DMS 273 (cell line): ENCODE measurements at regions not wholly inside any gene's neighbourhood (a gene's known extent, or its start where the extent isn't known, plus 50 kb on each side); places are given as distances from the start of the nearest gene placed in this dataset.
"Not testable (repeated sequence)": the region's sequence is repeated elsewhere in the genome, so short reads cannot be mapped to it uniquely, and the experiment has no call there.

Experiments
- DNase-seq: peaks from one replicate; lab custom pipeline; 2025; ENCODE audit not compliant: unreplicated experiment; lab: John Stamatoyannopoulos, UW

DNA sequence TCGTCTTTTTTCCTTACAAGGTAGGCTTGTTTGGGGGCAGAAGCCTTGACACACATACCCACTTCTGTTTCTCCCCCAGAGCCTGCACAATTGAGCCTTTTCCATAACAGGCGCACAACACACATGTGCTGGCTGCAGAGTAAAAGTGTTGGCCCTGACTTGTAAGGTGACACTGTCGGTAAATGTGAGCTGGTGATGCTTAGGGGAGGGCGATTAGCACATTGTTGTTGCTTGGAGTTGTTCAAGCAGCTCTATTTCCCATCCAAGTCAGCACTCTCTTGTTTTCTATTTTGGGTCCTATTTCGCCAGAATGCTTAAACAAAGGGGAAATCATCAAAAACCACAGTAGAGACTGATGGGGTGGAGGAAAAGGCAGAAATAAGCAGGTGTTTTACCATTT is 51.9 kb upstream of the PTPRJ start:
- no peak for DNase-seq

DNA sequence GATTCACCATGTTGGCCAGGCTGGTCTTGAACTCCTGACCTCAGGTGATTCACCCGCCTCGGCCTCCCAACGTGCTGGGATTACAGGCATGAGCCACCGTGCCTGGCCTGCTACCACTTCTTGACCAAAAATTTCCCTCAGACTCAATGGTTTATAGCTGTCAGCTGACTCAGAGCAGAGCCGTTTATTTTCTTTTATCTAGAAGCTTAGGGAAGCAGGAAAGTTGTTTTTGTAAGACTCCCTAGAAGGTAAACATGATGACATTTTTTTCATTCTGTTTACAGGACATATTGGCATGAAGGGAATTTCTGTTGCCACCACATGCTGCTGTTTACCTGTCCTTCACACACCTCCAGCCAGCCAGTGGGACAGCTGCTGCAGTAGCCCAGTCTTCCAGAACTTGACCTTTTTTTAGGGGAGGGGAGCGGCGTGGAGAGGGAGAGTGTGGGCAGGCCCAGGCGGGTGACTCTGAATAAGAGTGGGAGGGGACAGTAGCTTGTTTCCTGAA is 56.1 kb upstream of the PTPRJ start:
- DNase-seq: no peak

DNA sequence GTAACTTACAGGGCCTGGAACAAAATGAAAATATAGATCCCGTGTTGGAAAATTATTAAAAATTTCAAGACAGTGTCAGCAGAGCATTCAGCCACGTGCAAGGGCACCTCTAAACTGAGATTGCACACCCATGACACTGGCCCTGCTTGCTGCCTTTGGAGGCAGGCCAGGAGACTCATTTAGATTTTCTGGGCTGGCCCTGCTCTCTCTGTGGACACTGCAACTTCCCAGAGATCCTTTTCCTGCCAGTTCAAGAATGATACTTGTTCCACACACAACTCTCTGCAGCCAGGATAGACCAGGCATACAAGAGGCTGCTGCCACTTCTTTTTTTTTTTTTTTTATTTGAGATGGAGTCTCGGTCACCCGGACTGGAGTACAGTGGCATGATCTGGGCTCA is 56.7 kb upstream of the PTPRJ start:
- DNase-seq: no peak

DNA sequence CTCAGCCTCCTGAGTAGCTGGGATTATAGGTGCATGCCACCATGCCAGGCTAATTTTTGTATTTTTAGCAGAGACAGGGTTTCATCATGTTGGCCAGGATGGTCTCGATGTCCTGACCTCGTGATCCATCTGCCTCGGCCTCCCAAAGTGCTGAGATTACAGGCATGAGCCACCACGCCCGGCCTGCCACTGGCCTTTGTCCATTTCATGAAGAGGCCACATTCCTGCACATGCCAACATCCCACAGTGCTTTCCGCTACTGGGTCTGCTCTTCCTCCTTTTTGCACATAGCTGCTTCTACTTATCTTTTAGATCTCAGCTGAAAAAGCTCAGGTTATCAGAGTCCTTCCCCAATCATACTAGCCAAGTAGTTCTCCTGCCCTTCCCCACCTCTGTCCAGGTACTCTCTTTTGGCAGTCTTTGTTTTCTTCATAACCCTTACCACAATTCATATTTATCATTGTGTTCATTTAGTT is 59.2 kb upstream of the PTPRJ start:
- not testable (repeated sequence) for DNase-seq

DNA sequence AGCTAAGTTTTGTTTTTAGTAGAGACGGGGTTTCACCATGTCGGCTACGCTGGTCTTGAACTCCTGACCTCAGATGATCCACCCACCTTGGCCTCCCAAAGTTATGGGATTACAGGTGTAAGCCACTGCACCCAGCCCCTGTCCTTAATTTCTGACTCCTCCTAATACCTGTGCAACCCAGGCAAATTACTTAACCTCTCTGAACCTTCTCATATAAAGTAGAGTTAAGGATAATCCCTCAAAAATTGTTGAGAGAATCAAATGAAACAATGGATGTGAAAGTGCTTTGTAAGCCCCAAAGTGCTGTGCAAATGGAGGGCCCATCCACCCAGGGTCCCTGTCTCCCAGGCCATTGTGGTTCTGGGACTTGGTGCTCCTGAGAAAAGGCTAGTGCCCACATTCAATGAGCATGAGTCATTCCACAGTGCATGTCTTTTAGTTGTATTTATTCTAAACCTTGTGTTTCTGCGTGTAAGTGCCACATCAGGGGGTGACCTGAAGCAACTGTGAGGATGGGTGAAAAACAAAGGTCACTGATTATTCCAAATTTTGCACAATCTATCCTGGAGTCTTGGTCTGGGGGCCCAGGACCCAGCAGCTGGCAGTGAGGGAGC is 61.4 kb upstream of the PTPRJ start:
- DNase-seq: no peak

DNA sequence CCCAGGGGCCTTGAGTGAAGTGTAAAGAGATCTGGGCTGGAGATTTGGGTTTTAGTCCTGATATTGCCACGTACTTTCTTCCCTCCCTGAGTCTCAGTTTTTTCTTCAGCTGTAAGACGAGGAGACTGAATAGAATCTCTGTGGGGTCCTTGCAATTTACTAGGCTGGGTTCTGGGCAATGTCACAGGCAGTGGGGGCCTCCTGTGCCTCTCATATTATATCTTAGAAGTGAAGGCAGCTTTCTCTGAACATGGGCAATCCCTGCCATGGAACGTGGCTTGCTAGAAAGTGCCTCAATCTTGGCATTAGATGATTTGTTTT is 62.0 kb upstream of the PTPRJ start:
- DNase-seq: no peak

DNA sequence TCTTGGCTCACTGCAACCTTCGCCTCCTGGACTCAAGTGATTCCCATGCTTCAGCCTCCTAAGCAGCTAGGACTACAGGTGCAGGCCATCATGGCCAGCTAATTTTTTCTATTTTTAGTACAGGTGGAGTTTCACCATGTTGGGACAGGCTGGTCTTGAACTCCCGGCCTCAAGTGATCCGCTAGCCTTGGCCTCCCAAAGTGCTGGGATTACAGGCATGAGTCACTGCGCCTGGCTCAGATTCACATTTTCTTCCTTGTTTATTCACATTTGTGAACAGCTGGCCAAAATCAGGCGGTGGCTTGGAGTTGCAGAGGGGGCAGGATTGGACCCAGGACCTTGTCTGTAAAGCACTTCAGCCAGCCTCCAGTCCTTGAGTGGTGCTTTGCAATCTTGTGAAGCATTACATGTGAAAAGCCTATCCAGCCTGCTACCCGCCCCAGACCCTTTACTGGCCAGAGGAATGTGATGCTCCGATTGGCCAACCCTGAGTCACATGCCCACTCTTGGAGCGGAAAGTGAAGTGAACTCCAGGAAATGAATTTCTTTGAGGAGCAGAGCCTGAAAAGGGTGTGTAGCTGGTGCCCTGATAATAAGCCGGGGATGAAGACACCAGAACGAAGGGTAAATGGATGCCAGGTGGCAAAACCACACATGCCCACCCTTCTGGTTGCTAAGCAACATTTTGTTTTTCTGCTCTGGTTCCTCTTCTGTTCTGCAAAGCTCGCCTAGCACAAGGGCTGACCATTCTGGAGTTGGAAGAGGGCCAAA is 62.6 kb upstream of the PTPRJ start:
- peak; percentile 96 for DNase-seq

DNA sequence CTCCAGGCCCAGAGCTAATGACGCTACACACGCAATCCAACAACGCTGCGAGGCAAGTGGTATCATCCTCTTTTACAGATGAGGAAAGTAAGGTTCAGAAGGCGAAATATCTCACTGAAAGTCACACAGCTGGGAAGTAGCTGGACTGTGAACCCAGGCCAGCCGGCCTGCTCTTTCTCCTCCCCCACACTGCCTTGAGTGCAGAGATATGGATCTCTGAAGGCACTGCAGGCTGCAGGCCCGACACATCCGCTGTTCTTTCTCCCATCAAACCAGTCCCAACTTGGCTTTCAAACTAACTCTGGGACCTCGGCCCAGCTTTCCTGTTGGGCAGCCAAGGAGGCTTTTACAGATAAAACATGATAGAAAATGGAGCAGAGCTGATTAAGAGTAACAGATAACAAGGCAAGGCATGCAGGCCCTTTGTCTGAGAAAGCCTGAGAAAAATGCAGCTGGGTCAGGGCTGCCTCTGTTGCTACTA is 64.0 kb upstream of the PTPRJ start:
- peak; percentile 70 for DNase-seq

DNA sequence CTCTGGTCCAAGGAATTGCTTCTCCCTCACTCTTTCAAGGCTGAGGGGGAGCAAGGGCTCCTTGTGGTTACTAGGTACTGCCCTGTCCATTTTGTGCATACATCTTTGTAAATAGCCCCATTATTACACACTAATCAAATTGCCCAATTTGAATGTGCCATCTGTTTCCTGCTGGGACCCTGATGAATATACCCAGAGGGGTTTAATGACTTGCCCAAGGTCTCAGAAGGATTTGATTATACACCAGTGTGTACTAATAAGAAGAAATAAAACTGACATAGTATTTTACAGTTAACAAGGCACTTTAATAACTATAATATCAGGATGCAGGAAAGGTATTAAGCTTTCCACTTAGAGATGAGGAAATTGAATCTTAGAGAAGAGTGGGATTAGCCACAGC is 64.6 kb upstream of the PTPRJ start:
- DNase-seq: peak; percentile 45

DNA sequence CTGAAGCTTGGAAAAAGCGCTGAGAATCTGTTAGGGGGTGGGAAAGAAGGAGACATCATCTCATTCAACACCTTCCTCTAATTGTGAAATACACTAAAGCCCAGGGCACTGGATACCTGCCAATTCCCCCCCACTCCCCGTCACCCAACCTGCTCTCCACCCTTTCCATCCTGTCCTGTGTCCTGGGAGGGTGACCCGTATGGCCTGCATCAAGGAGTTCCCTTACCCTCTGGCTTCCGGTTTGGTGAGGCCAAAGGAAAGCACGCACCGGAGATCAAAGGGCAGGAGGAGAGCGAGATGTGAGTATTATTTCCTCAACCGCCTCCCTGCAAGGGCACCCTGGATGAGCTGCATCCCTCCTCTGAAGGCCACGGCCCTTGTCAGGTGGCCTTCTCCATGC is 65.0 kb upstream of the PTPRJ start:
- peak; percentile 47 for DNase-seq

DNA sequence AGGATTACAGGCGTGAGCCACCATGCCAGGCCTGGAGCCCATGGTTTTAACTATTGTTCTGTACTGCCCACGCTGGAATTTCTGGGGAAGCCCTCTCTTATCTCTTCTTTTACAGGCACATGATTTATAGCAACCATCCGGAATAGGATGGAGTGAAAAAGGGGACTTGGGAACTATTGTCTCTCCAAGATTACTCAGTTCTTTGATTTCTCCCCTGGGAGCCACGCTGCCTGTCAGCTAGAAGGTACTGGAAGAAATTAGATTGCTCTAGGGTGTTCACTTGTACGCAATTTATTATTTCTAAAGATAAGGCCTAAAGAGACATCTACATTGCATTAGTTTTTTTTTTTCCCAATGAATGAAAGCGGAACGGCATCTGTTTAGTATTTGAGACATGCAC is 65.6 kb upstream of the PTPRJ start:
- no peak for DNase-seq

DNA sequence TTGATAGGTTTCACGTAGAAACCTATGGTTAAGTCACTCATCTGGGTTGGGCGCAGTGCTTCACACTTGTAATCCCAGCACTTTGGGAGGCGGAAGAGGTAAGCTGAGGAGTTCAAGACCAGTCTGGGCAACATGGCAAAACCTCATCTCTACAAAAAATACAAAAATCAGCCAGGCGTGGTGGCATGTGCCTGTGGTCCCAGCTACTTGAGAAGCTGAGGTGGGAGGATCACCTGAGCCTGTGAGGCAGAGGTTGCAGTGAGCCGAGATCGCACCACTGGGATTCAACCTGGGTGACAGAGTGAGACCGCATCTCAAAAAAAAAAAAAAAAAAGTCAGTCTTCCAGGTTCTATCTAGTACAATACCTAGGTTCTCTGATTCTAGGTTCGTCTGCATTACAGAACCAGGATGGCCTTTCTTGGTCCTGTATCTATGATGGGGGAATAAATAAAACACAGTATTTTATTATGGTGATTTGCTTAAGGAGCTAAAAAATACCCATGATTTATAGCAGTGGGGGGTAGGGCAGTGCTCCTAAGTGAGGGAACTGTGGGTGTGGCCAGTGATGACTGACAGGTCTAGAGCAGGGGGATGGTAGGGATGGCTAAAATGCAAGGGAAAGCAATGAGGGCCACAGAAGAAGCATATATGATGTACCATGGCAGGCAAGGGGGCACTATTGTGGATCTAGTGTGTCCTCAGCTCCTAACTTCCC is 65.5 kb upstream of the NUP160 start:
- no peak for DNase-seq

DNA sequence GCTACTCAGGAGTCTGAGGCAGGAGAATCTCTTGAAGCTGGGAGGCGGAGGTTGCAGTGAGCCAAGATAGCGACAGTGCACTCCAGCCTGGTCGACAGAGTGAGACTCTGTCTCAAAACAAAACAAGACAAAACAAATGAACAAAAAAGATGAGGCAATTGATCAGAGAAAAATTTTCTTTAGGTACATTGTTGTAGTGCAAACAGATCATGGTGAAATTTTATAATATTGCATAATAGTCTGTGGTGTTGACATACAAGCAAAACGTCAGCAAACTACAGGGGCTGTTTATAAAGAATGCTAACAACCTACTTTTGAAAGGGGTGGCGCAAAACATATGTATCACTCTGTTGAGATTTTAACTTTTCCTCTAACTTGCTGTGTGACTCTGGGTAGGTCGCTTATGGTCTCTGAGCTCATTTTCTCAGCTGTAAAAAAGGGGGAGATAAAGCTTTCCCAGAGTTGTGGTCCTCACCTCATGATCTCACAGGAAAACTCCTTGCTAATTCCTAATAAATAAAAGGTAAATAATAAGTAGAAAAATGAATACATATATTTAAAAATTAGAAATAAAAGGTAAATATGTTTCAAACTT is 64.8 kb upstream of the NUP160 start:
- no peak for DNase-seq

DNA sequence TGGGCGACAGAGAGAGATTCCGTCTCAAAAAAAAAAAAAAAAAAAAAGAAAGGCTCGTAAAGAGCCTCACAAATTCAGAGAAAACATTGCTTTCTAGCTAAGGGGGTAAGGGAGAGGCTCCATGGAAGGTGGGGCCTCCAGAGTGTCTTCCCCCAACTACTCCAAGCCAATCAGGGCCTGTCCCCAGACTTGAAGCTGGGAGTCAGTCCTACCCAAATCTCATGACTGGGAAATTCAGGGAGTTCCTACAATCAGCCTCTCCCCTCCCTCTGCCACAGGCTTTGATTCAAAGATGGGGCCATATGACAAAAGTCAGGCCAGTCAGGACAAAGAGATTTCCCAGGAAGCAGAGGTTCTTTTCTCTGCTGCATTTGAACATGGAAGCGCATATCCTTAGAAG is 63.0 kb upstream of the NUP160 start:
- no peak for DNase-seq

DNA sequence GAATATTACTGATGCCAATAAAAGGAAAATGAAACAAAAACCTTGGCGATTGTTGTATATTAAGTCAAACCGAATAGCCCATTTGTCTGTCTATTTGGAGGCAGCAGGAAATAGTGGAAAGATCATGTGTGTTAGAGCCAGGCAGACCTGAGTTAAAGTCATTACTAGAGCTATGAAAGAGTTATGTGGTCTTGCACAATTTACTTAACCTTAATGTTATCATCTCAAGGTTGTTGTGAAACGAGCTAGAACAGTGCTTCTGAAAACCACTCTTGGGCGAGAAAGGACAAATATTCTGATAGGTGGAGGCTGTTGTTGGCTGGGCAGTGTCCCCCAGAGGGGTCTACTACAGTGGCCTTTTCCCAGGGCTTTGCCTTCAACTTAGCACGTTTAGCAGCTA is 60.0 kb upstream of the NUP160 start:
- no peak for DNase-seq

DNA sequence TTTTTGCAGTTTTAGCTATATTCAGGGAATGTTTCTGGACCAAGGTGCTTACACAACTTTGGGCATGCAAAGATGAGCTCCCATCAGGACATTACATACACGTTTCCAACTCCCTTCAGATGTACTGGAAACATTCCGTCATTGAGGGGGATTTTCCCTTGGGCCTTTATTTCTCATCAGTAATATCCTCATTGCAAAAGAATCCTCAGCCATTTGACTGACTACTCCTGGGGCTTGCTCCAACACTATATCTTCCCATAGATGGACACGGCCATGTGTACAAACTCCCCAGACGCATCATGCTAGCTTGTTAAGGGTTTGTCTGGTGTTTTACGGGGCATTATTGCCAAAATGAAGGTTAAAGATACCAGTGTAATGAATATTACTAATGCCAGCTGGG is 59.3 kb upstream of the NUP160 start:
- no peak for DNase-seq

DNA sequence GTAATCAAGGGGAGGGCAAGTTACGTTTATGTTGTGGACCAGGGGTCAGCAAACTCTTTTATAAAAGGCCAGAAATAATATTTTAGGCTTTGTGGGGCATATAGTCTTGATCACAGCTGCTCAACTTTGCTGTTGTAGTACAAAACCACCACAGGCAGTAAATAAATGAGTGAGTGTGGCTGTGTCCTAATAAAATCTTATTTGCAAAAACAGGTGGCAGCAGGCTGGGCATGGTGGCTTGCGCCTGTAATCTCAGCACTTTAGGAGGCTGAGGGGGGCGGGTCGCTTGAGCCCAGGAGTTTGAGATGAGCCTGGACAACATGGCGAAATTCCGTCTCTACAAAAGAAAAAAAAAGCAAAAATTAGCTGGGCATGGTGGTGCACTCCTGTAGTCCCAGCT is 57.9 kb upstream of the NUP160 start:
- DNase-seq: no peak

DNA sequence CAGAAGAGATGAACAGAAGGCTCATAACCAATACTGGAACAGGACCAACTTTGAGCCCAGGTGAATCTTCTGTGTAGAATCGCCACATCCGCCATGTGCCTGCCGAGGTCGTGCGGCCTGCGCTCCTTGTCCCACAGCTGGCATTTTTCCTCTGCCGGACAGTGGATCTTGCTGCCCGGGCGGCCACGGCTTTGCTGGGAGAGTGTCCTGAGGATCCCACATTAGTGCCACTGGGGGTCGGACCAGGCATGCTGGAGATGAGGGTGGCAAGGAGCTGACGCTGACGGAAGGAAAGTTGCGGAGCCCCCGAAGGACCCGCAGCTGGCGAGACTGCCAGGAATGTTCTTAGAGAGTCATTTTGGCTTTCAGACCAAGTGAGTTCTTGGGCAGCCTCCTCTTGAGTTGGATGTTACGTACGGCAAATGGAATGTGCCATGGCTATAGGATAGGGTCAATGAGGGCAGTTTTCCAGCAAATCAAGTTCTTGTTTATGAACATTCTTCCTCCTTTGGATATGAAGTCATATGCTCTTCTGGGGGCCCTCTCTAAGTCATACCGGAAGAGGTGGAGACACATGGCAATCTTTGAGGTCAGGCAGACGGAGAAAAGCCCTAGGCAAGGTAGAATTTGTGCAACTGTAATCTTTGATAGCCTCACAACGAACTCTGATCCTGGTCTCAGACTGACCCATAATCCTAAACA is 57.4 kb upstream of the NUP160 start:
- DNase-seq: peak; percentile 55

DNA sequence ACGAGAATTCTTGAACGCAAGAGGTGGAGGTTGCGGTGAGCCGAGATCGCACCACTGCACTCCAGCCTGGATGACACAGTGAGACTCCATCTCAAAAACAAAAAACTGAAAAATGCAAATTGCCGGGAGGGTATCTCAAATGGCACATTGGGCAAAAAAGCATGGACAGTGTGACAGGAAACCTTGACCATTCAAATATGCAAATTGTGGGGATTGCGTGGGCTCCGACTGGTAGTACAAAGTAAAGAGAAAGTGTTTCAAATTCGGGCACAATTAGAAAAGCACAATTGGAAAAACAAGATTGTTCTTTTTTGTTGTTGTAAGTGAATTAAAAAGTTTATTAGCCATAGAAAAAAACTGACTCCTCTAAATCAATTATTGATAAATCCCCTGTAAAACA is 56.7 kb upstream of the NUP160 start:
- DNase-seq: no peak

DNA sequence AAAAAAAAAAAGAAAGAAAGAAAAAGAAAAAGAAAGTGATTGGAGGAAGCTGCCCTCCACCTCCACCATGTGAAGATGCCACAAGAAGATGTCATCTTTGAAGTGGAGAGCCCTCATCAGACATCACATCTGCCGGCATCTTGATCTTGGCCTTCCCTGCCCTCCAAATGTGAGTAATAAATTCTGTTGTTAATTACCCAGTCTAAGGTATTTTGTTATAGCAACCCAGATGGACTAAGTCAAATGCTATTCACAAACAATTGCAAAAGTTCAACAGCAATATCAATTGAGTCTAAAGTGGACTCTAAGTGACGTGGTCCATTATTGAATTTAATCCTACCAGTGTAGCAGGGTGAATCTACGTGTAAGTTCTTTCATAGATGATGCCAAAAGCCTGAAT is 55.9 kb upstream of the NUP160 start:
- DNase-seq: no peak

DNA sequence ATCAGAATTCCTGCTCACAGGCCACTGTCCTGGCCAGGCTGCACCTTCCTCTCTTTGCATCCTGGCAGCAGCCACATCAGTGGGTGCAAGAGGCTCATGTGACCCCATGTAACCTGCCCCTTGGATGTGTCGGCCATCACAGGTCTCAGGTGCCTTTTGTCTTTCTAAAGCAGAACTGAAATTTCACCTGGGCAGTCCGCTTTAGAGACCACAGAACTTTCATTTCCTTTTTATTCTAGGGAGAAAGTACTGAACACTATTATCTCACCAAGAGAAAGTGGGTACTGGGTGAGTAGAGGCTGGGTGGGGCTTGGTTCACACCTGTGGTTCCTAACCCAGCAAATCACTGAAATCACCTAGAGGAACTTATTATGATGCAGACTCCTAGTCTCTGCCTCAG is 51.7 kb upstream of the NUP160 start:
- DNase-seq: no peak
